Skeletal muscle tissue (tissue), 3 donors: ENCODE measurements at regions not wholly inside any gene's neighbourhood (a gene's known extent, or its start where the extent isn't known, plus 50 kb on each side); places are given as distances from the start of the nearest gene placed in this dataset.

Source experiments
- H3K27ac ChIP-seq: one replicate; pipeline ENCODE4 v1.7.0; 2013; ENCODE audit warnings: mild to moderate bottlenecking, low read depth, low read length, inconsistent platforms
- H3K27me3 ChIP-seq, 3 donors: one replicate each; pipeline ENCODE4 v1.7.0; 2013; ENCODE audit warnings: low read length in 3 of 3; ENCODE audit not compliant: control insufficient read depth in 3 of 3, insufficient read depth in 3 of 3
- H3K36me3 ChIP-seq, 3 donors: one replicate each; pipeline ENCODE4 v1.7.0; 2013; ENCODE audit warnings: low read length in 3 of 3; ENCODE audit not compliant: control insufficient read depth in 3 of 3, insufficient read depth in 3 of 3
- H3K4me1 ChIP-seq, 3 donors: one replicate each; pipeline ENCODE4 v1.7.0; 2013; ENCODE audit warnings: low read length in 3 of 3, mild to moderate bottlenecking in 3 of 3; ENCODE audit not compliant: control insufficient read depth in 3 of 3, insufficient read depth in 3 of 3
- H3K4me3 ChIP-seq, 3 donors: one replicate each; pipeline ENCODE4 v1.7.0; 2013; ENCODE audit warnings: low read length in 3 of 3
- H3K9ac ChIP-seq, 3 donors: one replicate each; pipeline ENCODE4 v1.7.0; 2013; ENCODE audit warnings: low read length in 3 of 3, mild to moderate bottlenecking in 3 of 3, moderate library complexity in 2 of 3, low read depth in 1 of 3
- H3K9me3 ChIP-seq, 3 donors: one replicate each; pipeline ENCODE4 v1.7.0; 2013; ENCODE audit warnings: low read length in 3 of 3; ENCODE audit not compliant: control insufficient read depth in 3 of 3
- donor health status: Osteomylitis.

DNA sequence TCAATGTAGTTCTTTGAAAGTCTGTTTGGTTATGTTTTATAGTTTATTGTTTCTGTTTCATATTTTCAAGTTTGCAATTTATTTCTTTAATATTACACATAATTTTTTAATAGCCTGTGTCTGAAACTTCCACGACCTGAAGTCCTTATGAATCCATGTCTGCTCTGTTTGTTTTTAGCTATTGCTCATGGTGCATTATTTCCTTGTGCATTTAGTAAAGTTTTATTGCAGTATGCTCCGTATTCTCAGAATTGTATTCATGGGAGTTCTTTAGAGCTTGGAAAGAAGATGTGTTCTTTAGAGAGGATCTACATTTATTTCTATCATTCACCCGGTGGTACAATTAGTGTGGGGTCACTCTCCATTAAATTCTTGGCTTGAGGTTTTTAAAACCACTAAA, 133.2 kb upstream of the NFIB start:
- Histone ChIP-seq H3K27ac (no peak overlapping the region), H3K9me3 (peaks cover 0 to 3% (median 0%) of the 10 kb centered on the region in 3 donors), H3K36me3 (no peaks in the 10 kb centered on the region), H3K27me3 (no peaks in the 10 kb centered on the region), H3K4me1 (no peaks in the 10 kb centered on the region), H3K9ac (no peak overlapping the region), H3K4me3 (no peak overlapping the region)

DNA sequence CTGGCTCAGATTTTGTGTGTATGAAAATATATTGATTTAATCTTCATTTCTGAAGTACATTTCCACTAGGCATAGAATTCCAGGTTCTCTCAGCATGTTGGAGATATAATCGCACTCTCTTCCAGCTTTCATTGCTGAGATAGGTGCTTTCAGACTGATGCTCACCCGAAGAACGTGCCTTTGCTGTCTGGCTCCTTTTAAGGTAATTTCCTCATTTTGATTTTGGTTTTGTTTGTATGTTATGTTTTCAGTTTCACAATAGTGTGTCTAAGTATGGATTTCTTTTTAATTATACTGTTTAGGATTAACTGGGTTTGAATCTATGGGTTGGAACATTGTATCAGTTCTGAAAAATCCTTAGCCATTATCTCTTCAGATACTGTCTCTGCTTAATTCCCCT, 132.0 kb upstream of the NFIB start:
- Histone ChIP-seq H3K36me3 (no peaks in the 10 kb centered on the region), H3K9me3 (peaks cover 0 to 3% (median 0%) of the 10 kb centered on the region in 3 donors), H3K27ac (no peak overlapping the region), H3K27me3 (no peaks in the 10 kb centered on the region), H3K9ac (no peak overlapping the region), H3K4me1 (no peaks in the 10 kb centered on the region), H3K4me3 (no peak overlapping the region)

DNA sequence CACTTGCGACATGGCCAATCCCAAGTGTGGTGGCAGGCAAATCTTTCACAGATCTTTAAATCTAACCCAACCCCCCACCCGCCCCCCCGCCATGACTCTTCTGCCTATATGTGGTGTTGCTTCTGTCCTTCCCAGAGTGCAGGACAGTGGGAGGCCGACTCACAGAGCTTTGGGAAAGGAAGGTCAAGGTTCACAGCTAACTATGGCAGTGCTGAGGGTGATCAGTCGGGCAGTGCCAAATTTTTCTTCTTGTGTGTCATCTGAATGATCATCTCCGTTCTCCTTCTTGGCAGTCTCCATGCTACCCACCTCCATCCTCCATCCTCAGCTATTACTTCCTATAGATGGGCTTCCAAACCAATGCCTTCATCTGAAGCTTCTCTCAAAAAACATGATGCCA, 129.0 kb upstream of the NFIB start:
- H3K4me1 ChIP-seq = no peaks in the 10 kb centered on the region
- H3K9me3 ChIP-seq = peaks cover 0 to 3% (median 0%) of the 10 kb centered on the region in 3 donors
- H3K4me3 ChIP-seq = no peak overlapping the region
- H3K36me3 ChIP-seq = no peaks in the 10 kb centered on the region
- H3K27me3 ChIP-seq = no peaks in the 10 kb centered on the region
- H3K9ac ChIP-seq = no peak overlapping the region
- H3K27ac ChIP-seq = no peak overlapping the region

DNA sequence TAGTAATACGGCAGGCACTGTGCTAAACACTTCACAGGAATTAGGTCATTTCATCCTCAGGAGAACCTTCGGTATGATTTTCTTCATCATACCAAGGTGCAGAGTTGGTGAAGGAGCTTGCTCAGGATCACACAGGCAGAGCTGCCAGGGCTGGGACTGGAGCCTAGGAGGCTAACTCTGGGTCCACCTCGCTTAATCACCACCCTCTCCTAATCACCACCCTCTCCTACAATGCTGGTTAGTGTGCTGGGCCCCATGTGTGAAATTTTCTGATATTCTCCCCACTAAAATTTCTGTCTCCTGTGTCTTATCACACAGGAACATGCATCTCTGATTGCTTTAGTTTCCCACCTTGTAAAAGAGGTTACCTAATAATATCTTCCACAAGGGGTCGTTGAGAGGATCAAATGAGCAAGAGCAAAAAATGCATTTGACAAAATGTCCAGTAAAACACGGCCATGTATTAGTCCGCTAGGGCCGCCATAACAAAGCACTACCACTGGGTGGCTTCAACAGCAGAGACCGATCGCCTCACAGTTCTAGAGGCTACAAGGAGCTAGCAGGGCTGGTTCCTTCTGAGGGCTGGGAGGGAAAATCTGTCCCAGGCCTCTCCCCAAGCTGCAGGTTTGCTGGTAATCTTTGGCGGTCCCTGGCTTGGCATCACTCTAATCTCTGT, 128.2 kb upstream of the NFIB start:
- Histone ChIP-seq H3K27ac (no peak overlapping the region), H3K9ac (no peak overlapping the region), H3K27me3 (no peaks in the 10 kb centered on the region), H3K9me3 (no peaks in the 10 kb centered on the region), H3K4me3 (no peak overlapping the region), H3K36me3 (no peaks in the 10 kb centered on the region), H3K4me1 (no peaks in the 10 kb centered on the region)

DNA sequence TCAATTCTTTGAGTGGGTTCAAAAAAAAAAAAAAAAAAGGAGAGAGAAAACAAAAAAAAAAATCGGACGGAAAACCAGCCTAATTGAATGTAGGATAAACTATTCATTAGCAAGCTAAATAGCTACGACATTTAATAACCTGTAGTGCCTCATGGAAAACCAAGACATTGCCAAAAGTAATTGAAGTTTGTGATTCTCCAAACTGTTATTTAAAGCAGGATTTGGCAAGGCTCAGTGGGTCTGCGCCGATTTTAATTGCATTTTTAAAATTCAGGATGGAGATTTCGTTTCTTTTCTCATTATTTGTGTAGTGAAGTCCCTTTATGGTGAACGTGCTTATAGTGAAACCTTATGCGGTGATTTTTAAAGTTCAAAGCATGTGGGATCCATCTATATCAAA, 127.2 kb upstream of the NFIB start:
- no peak overlapping the region for H3K27ac ChIP-seq
- H3K27me3 ChIP-seq = no peaks in the 10 kb centered on the region
- H3K9ac ChIP-seq = no peak overlapping the region

DNA sequence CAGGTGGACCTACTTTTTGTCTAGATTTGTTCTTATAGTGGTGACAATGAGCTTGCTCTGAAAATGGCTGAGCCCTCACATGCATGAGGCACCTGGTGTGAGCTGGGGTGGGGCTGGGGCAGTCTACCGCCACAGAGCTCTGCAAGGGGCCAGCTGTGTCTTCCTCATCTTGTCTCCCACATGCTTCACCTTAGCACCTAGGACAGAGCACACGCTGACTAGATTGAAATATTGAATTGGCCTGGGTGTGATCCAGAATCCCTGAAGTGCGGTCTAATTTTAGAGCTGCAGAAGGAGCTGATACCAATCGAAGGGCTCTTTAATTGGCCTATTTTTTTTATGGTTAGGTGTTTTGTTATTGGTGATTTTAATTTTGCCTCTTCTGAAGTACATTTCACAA, 126.1 kb upstream of the NFIB start:
- no peak overlapping the region for H3K27ac ChIP-seq
- H3K4me1 ChIP-seq = peaks cover 2 to 12% (median 4%) of the 10 kb centered on the region in 3 donors
- H3K9me3 ChIP-seq = no peaks in the 10 kb centered on the region
- H3K9ac ChIP-seq = no peak overlapping the region
- no peaks in the 10 kb centered on the region for H3K36me3 ChIP-seq
- H3K4me3 ChIP-seq = no peak overlapping the region
- H3K27me3 ChIP-seq = no peaks in the 10 kb centered on the region

More for the DNA sequence above, 127.2 kb upstream of the NFIB start:
- Histone ChIP-seq H3K4me3 (no peak overlapping the region), H3K4me1 (peaks cover 2 to 4% (median 4%) of the 10 kb centered on the region in 3 donors), H3K9me3 (no peaks in the 10 kb centered on the region), H3K36me3 (no peaks in the 10 kb centered on the region)

DNA sequence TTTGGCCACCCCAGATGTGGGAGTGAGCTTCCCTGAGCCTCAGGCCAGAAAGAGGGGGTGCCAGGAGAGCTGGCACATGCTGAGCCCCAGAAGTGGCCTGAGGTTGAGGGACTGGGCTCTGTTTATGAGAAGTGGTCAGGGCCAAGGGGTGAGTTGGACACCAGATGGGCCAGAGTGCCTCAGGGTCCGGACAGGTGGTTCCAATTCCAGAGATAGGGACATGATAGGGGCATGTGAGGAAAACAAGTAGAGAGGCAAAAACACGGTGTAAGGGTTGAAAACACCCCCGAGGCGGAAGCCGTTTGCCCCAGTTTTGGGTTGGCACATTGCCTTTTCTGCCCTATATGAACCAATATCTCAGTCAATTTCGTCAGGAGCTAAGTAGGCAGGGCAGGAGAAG, 125.6 kb upstream of the NFIB start:
- H3K27me3 ChIP-seq = no peaks in the 10 kb centered on the region
- H3K36me3 ChIP-seq = no peaks in the 10 kb centered on the region
- H3K9ac ChIP-seq = no peak overlapping the region
- peaks cover 2 to 17% (median 6%) of the 10 kb centered on the region in 3 donors for H3K4me1 ChIP-seq
- H3K27ac ChIP-seq = no peak overlapping the region
- no peaks in the 10 kb centered on the region for H3K9me3 ChIP-seq
- no peak overlapping the region for H3K4me3 ChIP-seq

DNA sequence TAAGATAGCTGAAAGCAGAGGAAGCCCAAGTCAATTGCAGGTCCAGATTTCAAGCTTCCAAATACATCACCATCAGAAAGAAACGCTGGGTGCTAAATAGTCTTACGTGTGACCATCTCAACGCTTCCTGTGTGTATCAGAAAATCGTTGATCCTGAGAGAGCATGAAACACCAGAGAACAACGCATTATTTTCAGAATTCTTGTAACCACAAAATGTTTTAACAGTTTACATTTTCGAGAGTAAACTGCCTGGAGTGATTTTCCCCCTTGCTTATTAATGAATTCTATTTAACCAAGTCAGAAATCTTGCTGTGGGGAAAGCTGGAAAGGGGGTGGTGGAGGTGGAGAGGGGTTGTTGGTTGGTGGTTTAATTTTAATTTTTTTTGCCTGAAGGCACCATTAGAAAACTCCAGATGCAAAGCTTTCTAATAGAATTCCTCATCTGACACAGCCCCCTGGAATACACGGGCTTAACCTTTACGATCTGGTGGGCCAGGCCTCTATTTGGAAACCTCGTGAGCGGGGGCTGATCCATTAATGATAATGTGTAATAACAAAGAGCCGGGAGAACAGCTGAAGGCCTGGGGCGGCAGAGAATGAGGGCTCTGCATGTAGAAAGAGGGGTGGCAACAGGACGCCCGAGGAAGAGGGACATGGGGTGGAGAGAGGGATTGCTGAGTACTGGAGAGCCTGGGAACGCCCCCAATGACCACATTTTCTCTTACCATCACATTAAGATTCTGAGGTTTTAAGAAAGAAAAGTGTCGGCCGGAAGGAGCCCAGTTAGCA, 124.5 kb upstream of the NFIB start:
- H3K9ac ChIP-seq = no peak overlapping the region
- H3K27me3 ChIP-seq = no peaks in the 10 kb centered on the region
- H3K9me3 ChIP-seq = no peaks in the 10 kb centered on the region
- no peak overlapping the region for H3K4me3 ChIP-seq
- H3K4me1 ChIP-seq = peaks cover 2 to 19% (median 9%) of the 10 kb centered on the region in 3 donors
- no peak overlapping the region for H3K27ac ChIP-seq
- no peaks in the 10 kb centered on the region for H3K36me3 ChIP-seq

DNA sequence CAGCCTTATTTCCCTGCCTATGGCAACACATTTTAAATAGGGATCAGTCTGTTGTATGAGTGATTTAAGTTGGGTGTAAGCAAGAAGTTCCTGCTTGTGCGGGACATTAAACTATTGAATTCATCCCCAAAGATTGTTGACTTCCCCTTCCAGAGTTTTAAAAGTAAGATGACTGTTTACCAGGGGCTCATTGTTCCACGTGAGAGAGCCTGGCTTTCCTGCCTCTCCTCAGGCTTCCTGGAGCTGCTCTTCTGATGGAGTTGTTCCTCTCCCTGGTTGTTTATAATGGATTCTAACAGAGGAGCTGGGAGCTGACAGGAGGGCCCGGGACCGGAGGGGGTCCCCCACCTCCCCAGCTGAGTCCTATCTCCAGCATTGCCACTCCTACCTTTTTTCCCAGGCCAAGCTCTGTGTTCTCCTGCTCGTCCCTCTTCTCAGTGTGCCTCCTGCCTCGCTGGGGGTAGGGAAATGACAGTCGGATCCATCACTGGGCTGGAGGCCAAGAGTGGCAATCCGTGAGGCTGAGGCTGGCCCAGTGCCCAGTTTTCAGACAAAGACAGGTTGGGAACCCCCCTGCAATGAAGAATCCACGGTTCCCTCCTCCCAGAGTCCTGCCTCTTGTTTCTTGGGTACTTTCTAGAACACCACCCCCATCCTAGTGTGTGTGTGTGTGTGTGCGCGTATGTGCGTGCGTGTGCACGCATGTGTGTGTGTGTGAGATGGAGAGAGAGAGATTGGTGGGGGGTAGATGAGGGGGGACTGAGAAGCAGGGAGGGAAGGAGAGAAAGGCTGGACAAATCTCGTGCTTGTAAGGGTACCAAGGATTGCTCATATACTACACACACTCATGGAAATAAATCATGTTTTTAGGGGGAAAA, 123.7 kb upstream of the NFIB start:
- no peak overlapping the region for H3K4me3 ChIP-seq
- no peaks in the 10 kb centered on the region for H3K36me3 ChIP-seq
- no peak overlapping the region for H3K9ac ChIP-seq
- H3K27me3 ChIP-seq = no peaks in the 10 kb centered on the region
- H3K27ac ChIP-seq = no peak overlapping the region
- peaks cover 2 to 19% (median 9%) of the 10 kb centered on the region in 3 donors for H3K4me1 ChIP-seq
- H3K9me3 ChIP-seq = no peaks in the 10 kb centered on the region
